Hematopoietic multipotent progenitor cell treated with erythropoietin and hydrocortisone succinate and interleukin-3 and kit ligand, for 6 days (in vitro differentiated cells): ENCODE measurements at regions not wholly inside any gene's neighbourhood (a gene's known extent, or its start where the extent isn't known, plus 50 kb on each side); places are given as distances from the start of the nearest gene placed in this dataset.
A peak's percentile ranks its signal among the peaks of the same experiment; 100 is the strongest.
"Not testable (repeated sequence)": the region's sequence is repeated elsewhere in the genome, so short reads cannot be mapped to it uniquely, and the experiment has no call there.

Source experiments
- DNase-seq: peaks from one replicate; pipeline ENCODE4 v3.0.0-alpha.2; 2015

DNA sequence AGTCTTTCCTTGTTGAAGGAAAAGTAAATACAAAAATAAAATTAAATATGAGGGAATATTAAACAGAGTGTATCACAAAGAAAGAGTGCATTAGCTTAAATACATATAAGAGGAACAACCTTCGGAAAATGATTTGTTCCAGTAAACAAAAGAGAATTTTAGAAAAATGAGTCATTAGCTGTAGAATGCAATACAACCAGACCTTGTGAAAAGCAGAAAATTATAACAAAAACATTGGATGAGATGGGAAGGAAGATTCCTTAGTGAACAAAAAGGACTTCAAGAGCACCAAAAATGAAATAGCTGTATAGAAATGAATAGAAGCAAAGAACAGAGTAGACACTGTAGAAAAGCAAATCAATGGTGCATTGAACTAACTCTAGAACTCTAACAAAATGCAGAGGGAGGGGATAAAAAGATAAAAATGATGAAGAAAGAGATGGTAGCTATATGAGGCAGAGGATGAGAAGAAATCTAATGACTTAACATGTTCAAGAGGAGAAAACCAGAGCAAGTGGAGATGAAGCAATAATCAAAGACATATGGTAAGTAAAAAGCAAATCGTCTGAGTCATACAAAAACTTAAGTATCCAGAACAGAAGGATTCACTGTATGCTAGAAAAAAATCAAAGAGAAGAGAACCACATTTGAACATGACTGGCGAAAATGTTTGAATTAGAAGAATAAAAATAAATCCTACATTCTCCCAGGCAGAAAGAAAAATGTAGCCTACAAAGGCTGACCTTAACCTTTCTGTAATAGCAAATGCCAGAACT lies 190.5 kb downstream of the TMEM26 start:
- no peak for DNase-seq

GRCh38 chr10:61257956-61258496 lies 195.2 kb downstream of the TMEM26 start:
- no peak for DNase-seq

DNA sequence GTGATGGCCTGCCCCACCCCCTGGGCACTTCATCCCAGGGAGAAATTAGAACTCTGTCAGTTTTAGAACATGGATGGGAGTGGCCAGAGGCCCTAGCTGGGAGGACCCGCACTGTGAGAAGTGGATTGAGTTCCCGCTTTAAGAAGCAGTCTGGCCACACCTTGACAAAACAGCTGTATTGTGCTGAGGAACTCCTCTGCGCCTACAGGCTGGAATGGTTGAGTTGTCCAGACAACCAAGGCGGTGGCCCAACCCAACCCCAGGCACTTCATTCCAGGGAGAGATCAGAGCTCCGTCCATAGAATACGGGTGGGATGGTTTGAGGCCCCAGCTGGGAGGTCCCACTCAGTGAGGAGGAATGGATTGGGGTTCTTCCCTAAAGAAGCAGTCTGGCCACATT lies 196.0 kb downstream of the TMEM26 start:
- DNase-seq = no peak

DNA sequence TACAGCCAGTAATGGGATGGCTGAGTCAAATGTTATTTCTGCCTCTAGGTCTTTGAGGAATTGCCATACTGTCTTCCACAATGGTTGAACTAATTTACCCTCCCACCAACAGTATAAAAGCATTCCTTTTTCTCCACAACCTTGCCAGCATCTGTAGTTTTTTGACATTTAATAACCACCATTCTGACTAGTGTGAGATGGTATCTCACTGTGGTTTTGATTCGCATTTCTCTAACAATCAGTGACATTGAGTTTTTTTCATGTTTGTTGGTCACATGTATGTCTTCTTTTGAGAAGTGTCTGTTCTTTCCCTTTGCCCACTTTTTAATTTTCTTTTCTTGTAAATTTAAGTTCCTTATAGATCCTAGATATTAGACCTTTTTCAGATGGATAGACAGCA lies 200.9 kb downstream of the TMEM26 start:
- DNase-seq = not testable (repeated sequence)

DNA sequence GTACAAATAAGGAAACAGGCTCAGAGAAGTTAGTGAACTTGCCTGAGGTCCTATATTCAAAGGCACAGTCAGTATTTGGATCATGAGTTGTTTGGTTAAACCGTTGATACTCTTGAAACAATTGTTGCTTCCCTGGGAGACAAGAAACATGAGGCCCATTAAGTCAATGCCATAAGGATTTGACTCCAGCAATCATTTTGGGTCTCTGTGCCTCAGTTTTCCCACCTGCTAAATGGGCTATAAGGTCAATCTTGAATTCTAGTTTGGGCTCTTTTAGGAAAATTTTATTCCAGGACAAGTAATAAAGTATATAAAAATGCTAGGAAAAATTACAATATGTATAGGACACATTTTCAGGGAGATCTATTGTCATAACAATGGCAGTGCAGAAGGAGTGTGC lies 202.1 kb downstream of the TMEM26 start:
- DNase-seq = no peak

DNA sequence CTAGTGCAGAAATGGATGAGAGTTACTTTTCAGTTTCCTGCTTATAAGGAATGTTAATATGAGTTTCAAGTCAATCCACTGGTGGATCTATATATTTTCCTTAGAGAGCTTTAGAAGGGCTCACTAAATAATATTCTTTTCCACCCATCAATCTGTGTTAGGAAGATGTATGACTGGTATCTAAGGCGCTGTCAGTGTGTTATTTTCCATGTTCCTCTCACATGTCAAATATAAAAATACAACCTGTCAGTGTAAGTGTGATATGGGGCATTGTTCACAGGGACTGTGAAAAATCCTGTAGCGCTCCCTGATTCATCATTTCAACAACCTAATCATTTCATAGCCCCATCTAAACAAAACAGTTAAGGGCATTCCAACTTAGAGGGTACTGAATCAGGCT lies 203.1 kb downstream of the TMEM26 start:
- no peak for DNase-seq

- DNase-seq = no peak
These were observed 205.2 kb downstream of the TMEM26 start for GRCh38 chr10:61248013-61248412.

DNA sequence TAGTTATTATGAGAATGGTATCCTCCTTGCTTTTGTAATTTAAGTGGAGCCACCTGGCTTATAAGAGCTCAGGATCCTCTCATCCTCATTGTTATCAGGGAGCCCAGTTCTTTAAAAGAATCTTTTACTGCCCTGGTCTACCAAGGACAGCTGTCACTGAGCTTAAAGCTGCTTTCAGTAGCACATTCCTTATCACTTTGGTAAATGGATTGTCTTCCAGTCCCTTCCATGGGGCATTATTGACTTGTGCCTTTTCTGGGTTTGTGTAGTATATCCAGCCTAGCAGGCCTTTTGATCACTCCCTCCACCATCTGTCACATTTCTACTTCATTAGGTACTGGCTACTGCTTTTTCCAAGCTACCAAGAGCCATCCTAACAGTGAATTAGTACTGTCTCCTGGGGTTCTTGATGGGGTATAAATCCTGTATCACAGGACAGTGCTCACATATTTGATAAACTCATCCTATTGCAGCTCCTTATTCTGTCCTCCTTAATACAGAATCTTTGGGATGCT lies 208.9 kb downstream of the TMEM26 start:
- DNase-seq = no peak

DNA sequence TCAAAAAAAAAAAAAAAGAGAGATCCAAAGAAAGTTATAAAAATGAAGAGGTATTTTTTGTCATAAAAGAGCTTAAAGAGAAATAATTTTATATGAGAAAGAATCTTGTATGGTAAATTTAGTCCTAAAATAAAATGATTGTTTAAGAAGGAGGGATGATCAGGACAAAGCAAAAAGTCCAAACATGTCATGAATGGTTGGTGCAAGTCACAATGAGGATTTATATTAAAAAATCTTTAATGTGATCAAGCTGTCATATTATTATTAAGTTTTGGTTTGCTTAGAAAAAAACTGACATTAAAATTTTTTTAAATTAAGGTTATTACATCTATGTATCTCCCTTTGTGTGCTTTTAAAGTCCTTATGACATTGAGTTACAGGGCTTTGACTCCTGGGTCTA lies 220.4 kb downstream of the TMEM26 start:
- no peak for DNase-seq

DNA sequence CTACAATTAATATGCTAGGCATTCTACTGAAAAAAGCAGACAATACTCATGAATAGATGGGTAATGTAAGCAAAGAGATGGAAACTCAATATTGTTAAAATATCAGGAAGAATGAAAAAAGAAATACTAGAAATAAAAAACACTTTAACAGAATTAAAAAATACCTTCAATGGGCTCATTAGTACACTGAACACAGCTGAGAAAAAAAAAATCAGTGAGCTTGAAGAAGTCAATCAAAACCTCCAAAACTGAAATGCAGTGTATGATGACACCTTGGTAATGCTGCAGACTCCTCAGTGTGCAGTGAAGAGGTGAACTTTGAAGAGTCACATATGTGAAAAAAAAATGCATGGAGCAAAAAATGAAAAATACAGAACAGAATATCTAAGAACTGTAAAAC lies 227.2 kb downstream of the TMEM26 start:
- DNase-seq = no peak

- DNase-seq = no peak
These were observed 229.6 kb downstream of the TMEM26 start for GRCh38 chr10:61223576-61223975.

DNA sequence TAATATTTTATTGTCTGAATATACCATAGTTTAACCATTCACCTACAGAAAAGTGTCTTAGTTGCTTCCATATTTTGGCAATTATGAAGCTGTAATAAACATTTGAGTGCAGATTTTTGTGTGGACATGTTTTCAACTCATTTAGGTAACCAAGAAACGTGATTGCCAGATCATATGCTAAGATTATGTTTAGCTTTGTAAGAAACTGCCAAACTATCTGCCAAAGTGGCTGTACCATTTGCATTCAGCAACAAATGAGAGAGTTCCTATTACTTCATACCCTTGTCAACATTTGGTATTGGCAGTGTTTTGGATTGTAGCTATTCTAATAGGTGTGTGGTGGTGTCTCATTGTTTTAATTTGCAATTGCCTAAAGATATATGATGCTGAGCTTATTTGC lies 233.5 kb downstream of the TMEM26 start:
- no peak for DNase-seq

- DNase-seq = no peak
These were observed 235.2 kb downstream of the TMEM26 start for GRCh38 chr10:61217851-61218565.

GRCh38 chr10:61215246-61215645 lies 237.9 kb downstream of the TMEM26 start:
- no peak for DNase-seq

- peak; percentile 30 for DNase-seq
These were observed 241.7 kb downstream of the TMEM26 start for GRCh38 chr10:61211468-61211867.

DNA sequence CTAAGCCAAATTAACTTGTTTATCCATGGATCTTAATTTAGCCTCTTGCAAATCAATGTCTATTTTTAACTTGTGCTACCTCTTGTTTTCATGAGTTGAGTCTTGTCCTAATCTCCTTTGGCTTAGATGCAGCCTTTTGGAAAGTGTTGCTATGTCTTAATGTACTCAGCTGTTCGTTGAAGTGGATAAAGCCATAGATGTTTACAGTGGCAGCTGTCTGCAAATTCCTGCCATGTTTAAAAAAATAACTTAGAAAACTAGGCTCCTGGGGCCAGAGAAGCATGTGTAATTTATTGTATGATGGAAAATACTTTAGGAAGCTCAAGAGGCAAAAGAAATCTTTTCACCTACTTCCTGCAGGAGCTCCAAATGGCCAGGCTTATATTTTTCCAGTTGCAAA lies 253.1 kb upstream of the RHOBTB1 start:
- DNase-seq = no peak

DNA sequence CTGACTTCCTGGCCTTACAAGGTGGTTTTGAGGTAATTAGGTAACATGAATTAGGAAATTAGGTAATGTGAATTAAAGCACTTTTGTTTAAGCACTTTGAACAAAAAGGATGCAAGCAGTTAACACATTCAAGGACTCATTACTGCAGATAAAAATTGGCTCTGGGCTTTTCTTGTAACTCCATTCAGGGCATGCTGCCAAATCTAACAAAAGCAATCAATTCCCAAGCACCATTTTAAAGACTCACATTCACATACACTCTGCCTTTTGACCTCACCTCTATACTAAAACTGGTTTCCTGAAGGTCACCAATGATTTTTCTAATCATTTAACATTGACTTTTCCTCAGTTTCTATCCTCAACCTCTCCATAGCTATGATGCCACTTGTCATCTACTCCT lies 251.2 kb upstream of the RHOBTB1 start:
- no peak for DNase-seq

- not testable (repeated sequence) for DNase-seq
These were observed 248.6 kb upstream of the RHOBTB1 start for GRCh38 chr10:61192589-61192988.

GRCh38 chr10:61192042-61192441 lies 248.1 kb upstream of the RHOBTB1 start:
- DNase-seq = no peak

DNA sequence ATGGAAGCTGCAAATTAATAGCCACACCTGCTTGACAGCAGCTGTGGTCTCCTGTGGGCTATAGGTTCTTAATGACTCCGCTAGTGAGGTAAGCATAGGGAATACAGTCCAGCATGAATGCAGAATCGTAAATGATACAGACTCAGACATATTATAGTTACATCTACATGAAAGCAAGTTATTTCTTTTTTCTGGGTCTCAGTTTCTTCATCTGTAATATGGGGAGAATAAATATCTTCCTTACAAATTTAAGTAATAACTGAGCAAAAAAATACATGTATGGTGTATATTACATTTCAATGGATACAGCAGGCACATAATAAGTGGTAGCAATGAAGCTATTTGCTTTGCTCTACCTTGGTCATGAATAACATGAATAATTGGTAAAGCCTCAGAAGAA lies 245.9 kb upstream of the RHOBTB1 start:
- no peak for DNase-seq

DNA sequence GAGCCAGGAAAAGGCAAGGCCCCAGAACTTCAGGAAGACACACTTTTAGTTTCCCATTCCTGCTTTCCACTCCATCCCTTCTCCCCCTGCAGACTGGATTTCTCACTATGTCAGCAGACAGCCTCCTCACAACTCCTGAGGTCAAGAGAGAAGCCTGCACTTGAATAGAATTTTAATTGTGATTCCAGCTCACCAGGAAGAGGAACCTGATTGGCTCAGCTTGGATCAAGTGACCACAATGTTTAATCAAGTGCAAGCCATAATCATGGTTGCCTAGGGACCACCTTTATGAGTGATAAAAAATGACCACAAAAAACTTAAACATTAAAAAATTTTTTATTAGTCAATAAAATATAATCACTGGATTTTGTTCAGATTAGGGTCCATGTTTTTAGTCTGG lies 244.7 kb upstream of the RHOBTB1 start:
- peak; percentile 3 for DNase-seq

DNA sequence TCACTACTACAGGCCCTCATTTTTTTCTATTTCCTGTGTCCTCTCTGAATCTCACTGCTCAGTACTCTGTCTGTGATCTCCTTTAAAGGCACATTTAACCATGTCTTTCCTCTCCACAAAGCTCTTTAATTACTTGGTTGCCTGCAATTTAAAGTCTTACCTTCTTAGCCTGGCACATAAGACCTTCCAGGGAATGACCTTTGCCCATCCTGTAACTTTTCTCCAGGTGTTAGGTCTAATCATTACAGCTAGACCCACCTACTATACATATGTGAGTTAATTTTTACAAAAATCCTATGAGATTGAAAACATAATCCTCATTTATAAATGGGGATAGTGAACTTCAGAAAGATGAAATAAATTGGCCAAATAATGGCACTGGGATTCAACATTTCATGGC lies 244.1 kb upstream of the RHOBTB1 start:
- DNase-seq = no peak

GRCh38 chr10:61187601-61188000 lies 243.6 kb upstream of the RHOBTB1 start:
- DNase-seq = no peak

DNA sequence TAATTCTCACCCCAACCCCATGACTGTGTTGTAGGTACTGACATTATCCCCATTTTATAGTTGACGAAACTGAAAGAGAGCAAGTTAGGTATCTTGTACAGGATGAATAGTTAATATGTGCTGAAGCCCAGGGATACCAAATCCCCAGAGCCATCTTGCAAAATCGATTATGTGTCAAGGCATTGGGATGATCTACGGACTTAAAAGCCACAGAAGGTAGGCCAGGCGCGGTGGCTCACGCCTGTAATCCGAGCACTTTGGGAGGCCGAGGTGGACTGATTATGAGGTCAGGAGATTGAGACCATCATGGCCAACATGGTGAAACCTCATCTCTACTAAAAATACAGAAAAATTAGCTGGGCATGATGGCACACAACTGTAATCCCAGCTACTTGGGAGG lies 242.4 kb upstream of the RHOBTB1 start:
- DNase-seq = no peak
